ENCODE measurements at regions not wholly inside any gene's neighbourhood (a gene's known extent, or its start where the extent isn't known, plus 50 kb on each side); places are given as distances from the start of the nearest gene placed in this dataset.

DNA sequence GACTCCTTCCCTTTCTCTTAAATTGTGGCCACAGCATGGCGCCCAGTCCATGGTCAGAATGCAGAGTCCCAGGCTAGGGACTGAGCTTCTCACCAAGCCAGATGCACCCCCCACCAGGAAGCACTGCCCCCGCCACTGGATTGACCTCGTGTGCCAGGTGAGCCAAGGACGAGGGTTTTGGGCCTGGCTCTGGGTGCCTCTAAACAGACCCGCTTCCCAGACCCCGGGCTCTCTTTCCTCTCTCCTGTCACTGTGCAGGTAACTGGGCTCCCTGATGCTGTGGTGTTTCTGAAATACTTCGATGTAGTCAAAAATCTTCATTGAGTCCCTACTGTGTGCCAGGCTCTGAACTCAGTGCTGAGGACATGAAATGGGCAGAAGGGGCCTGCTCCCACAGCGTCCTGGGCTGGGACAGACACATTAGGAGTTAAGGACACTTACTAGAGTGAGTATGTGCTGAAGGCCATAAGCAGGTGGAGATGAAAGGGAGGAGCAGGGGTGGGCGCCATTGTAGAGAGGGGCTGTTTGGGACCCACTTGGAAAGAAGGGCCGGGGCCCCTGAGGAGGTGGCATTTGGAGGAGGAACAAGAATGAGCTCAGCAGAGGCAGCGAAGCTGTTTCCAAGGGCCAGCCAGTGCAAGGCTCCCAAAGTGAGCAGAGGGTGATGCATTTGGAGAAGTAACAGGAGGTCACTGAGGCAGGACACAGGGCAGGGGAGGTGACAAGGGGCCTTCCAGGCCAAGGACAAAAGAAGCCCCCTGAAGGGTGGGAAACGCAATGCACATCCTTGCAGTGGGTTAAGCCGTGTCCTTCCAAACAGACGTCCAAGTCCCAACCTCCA, 217.1 kb downstream of the ANKRD60 start:
- no peak for DNase-seq
- ATAC-seq, result no peak
- Mint-ChIP-seq H3K4me3 (no peak overlapping the region), H3K9me3 (ENCODE audit: insufficient read depth) (no peaks in the 10 kb centered on the region), H3K27me3 (ENCODE audit: low read depth) (peaks cover 4% of the 10 kb centered on the region), H3K36me3 (ENCODE audit: low read depth) (no peaks in the 10 kb centered on the region), H3K4me1 (ENCODE audit: low read depth) (peaks cover 10% of the 10 kb centered on the region), H3K27ac (no peak overlapping the region)
- CTCF ChIA-PET, result no interaction called here
- POLR2A ChIA-PET, result no interaction called here

- Mint-ChIP-seq H3K4me1 (ENCODE audit: low read depth) (peaks cover 10% of the 10 kb centered on the region), H3K27ac (no peak overlapping the region), H3K27me3 (ENCODE audit: low read depth) (peaks cover 3% of the 10 kb centered on the region), H3K9me3 (ENCODE audit: insufficient read depth) (no peaks in the 10 kb centered on the region), H3K36me3 (ENCODE audit: low read depth) (no peaks in the 10 kb centered on the region), H3K4me3 (no peak overlapping the region)
- POLR2A ChIA-PET, result no interaction called here
- CTCF ChIA-PET, result no interaction called here
- DNase-seq (no peak), ATAC-seq (no peak)
Observed at GRCh38 chr20:58010666-58011065, 217.8 kb downstream of the ANKRD60 start.

DNA sequence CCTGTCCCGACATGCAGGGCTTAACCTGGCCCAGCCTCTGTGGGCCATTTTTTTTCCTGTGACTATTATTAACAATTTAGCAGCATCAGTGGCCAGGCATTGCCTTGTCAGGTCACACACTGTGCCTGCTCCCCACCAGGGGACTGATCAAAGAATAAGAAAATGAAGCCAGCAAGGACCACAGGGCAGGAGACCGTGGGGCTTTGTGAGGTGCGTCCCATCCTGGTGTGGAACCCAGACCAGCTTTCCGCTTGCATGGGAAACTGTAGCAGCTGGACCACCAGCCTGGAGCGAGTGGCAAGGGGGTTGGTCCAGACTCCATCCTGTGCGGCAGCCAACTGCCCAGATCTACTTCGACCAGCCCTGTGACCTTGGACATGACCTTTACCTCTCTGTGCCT, 218.3 kb downstream of the ANKRD60 start:
- H3K4me1 Mint-ChIP-seq (ENCODE audit: low read depth), result peaks cover 10% of the 10 kb centered on the region
- no peak for ATAC-seq
- CTCF ChIA-PET, result no interaction called here
- no peaks in the 10 kb centered on the region for H3K9me3 Mint-ChIP-seq (ENCODE audit: insufficient read depth)
- no peak overlapping the region for H3K27ac Mint-ChIP-seq
- H3K4me3 Mint-ChIP-seq, result no peak overlapping the region
- POLR2A ChIA-PET, result no interaction called here
- H3K27me3 Mint-ChIP-seq (ENCODE audit: low read depth), result peaks cover 2% of the 10 kb centered on the region
- no peaks in the 10 kb centered on the region for H3K36me3 Mint-ChIP-seq (ENCODE audit: low read depth)
- DNase-seq, result no peak

GRCh38 chr20:58008866-58009265, 219.6 kb downstream of the ANKRD60 start:
- ATAC-seq (no peak), DNase-seq (no peak)
- Mint-ChIP-seq H3K9me3 (ENCODE audit: insufficient read depth) (no peaks in the 10 kb centered on the region), H3K27ac (no peak overlapping the region), H3K36me3 (ENCODE audit: low read depth) (no peaks in the 10 kb centered on the region), H3K4me3 (no peak overlapping the region), H3K4me1 (ENCODE audit: low read depth) (no peaks in the 10 kb centered on the region), H3K27me3 (ENCODE audit: low read depth) (peaks cover 2% of the 10 kb centered on the region)
- ChIA-PET POLR2A (no interaction called here), CTCF (no interaction called here)

DNA sequence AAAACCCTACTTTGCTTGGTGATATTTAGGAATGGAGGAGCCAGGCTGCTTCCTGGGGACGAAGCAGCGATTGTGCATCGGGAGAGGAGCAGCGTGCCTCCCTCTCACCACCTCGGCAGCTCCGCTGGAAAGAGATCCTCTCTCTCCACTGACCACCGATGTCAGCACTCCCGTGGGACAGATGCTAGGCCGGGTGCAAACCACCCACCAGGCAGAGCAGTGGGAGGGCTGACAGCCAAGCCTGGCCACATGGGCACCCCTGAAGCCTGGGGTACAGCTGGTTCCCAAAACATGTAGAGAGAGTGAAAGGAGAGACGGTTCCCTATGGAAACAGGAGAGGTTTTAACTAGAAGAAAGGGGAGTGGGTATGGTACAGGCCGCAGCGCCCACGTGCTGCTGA, 220.0 kb downstream of the ANKRD60 start:
- H3K27ac Mint-ChIP-seq, result no peak overlapping the region
- no peaks in the 10 kb centered on the region for H3K4me1 Mint-ChIP-seq (ENCODE audit: low read depth)
- H3K9me3 Mint-ChIP-seq (ENCODE audit: insufficient read depth), result no peaks in the 10 kb centered on the region
- no peak overlapping the region for H3K4me3 Mint-ChIP-seq
- CTCF ChIA-PET, result no interaction called here
- H3K36me3 Mint-ChIP-seq (ENCODE audit: low read depth), result no peaks in the 10 kb centered on the region
- no peak for DNase-seq
- H3K27me3 Mint-ChIP-seq (ENCODE audit: low read depth), result peaks cover 2% of the 10 kb centered on the region
- POLR2A ChIA-PET, result no interaction called here
- no peak for ATAC-seq

DNA sequence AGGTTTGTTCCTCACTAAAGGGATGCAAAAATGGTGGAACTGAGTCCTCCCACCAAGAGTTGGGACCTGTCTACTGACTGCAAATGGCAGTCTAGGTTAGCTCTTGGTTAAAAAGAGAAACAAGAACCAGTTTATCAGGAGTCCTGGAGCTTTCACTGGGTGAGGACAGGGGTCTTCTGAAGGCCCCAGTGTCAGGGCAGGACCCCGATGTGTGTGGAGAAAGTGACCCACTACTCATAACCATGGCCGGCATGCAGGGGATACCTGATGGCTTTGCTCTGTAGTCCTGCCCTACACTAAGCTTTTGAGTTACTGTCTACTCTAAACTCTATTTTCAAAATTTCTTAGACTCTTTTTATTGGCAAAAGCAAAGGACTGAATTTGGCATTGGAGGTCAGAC, 220.5 kb downstream of the ANKRD60 start:
- peaks cover 2% of the 10 kb centered on the region for H3K27me3 Mint-ChIP-seq (ENCODE audit: low read depth)
- ATAC-seq (no peak), DNase-seq (no peak)
- H3K4me1 Mint-ChIP-seq (ENCODE audit: low read depth), result no peaks in the 10 kb centered on the region
- no peaks in the 10 kb centered on the region for H3K36me3 Mint-ChIP-seq (ENCODE audit: low read depth)
- no peak overlapping the region for H3K27ac Mint-ChIP-seq
- no peak overlapping the region for H3K4me3 Mint-ChIP-seq
- ChIA-PET CTCF (no interaction called here), POLR2A (no interaction called here)
- no peaks in the 10 kb centered on the region for H3K9me3 Mint-ChIP-seq (ENCODE audit: insufficient read depth)

DNA sequence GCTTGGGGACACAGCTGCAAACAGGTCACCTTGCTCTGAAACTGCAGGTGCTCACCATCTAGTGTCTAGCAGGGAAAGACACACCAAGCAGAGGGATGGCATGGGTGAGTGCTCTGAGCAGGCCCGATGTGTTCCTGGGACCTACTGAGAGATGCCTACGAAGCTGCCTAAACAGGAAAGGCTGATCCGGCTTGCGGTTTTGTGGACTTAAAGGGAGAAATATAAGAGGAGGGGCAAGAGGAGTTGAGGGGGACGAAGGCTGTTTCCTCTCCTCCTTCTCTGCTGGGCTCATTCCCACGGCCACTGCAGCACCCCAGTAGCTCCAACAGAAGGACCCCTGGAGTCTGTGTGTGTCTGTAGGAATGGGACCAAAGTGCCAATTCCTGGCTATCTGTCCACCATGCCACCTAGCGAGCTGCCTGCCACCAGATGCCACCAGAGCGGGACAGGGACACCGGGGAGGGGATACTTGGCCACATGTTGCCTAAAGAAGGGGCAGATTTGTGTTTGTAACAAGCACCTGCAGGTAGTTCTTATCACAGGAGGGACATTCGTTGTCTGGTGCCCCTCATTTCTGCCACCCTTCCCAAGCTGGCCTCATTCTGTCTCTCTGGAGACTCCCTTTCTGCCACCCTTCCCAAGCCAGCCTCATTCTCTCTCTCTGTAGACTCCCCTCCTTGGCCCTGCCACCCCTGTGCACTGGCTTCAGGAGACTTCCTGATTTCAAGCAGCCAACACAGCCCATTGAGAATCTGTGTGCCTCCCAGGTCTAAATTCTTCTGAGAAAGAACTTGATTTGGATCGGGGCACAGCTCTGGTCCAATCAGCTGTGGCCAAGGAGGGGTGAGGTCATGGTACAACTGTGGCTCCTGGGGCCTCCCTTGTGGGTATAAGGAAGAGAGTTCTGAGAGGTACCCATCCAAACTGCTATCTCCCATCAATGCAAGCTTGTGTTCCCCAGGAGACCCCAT, 221.8 kb downstream of the ANKRD60 start:
- ChIA-PET CTCF (no interaction called here), POLR2A (no interaction called here)
- ATAC-seq, result no peak
- H3K9me3 Mint-ChIP-seq (ENCODE audit: insufficient read depth), result no peaks in the 10 kb centered on the region
- H3K36me3 Mint-ChIP-seq (ENCODE audit: low read depth), result no peaks in the 10 kb centered on the region
- peaks cover 2% of the 10 kb centered on the region for H3K27me3 Mint-ChIP-seq (ENCODE audit: low read depth)
- no peaks in the 10 kb centered on the region for H3K4me1 Mint-ChIP-seq (ENCODE audit: low read depth)
- no peak overlapping the region for H3K4me3 Mint-ChIP-seq
- DNase-seq, result no peak
- no peak overlapping the region for H3K27ac Mint-ChIP-seq

- no peaks in the 10 kb centered on the region for H3K9me3 Mint-ChIP-seq (ENCODE audit: insufficient read depth)
- no peak overlapping the region for H3K4me3 Mint-ChIP-seq
- H3K27me3 Mint-ChIP-seq (ENCODE audit: low read depth), result peaks cover 2% of the 10 kb centered on the region
- ChIA-PET POLR2A (no interaction called here), CTCF (no interaction called here)
- no peaks in the 10 kb centered on the region for H3K4me1 Mint-ChIP-seq (ENCODE audit: low read depth)
- DNase-seq, result no peak
- H3K36me3 Mint-ChIP-seq (ENCODE audit: low read depth), result no peaks in the 10 kb centered on the region
- no peak for ATAC-seq
- H3K27ac Mint-ChIP-seq, result no peak overlapping the region
Observed at GRCh38 chr20:58005581-58006345, 222.7 kb downstream of the ANKRD60 start.

DNA sequence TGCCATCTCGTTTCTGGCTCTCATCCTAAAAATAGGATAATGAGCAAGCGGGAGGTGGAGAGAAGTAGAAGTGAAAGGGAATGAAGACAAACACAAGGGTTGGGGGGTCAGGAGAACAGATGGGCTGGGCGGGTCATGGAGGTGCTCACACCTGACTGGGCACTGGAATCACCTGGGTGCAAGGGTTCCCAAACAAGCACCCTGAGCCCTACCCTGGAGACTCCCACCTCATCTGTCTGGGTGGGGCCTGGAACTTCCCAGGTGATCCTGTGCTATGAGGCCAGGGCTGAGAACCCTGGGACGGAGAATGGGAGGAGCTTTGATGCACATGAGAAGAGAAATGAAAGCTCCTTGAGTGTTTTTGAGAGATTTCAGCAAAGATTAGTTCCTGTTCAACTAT, 223.6 kb downstream of the ANKRD60 start:
- H3K27me3 Mint-ChIP-seq (ENCODE audit: low read depth), result peaks cover 3% of the 10 kb centered on the region
- no peak for DNase-seq
- ATAC-seq, result no peak
- POLR2A ChIA-PET, result no interaction called here
- no peaks in the 10 kb centered on the region for H3K4me1 Mint-ChIP-seq (ENCODE audit: low read depth)
- CTCF ChIA-PET, result no interaction called here
- no peaks in the 10 kb centered on the region for H3K9me3 Mint-ChIP-seq (ENCODE audit: insufficient read depth)
- no peaks in the 10 kb centered on the region for H3K36me3 Mint-ChIP-seq (ENCODE audit: low read depth)
- no peak overlapping the region for H3K4me3 Mint-ChIP-seq
- no peak overlapping the region for H3K27ac Mint-ChIP-seq

- no peak for ATAC-seq
- no peaks in the 10 kb centered on the region for H3K9me3 Mint-ChIP-seq (ENCODE audit: insufficient read depth)
- no peaks in the 10 kb centered on the region for H3K36me3 Mint-ChIP-seq (ENCODE audit: low read depth)
- no peak overlapping the region for H3K4me3 Mint-ChIP-seq
- no peaks in the 10 kb centered on the region for H3K4me1 Mint-ChIP-seq (ENCODE audit: low read depth)
- DNase-seq, result no peak
- H3K27me3 Mint-ChIP-seq (ENCODE audit: low read depth), result peaks cover 10% of the 10 kb centered on the region
- ChIA-PET POLR2A (no interaction called here), CTCF (interaction anchor here (0.6 kb wide), 1 partner anchor 840 kb away, joined by 3 read pairs; no protein-coding TSS in a partner anchor)
- no peak overlapping the region for H3K27ac Mint-ChIP-seq
Observed at GRCh38 chr20:58004146-58004545, 224.3 kb downstream of the ANKRD60 start.

GRCh38 chr20:58003525-58003924, 224.9 kb downstream of the ANKRD60 start:
- no peak for DNase-seq
- Mint-ChIP-seq H3K27ac (no peak overlapping the region), H3K9me3 (ENCODE audit: insufficient read depth) (no peaks in the 10 kb centered on the region), H3K36me3 (ENCODE audit: low read depth) (no peaks in the 10 kb centered on the region), H3K27me3 (ENCODE audit: low read depth) (peaks cover 9% of the 10 kb centered on the region), H3K4me3 (no peak overlapping the region), H3K4me1 (ENCODE audit: low read depth) (no peaks in the 10 kb centered on the region)
- ChIA-PET CTCF (no interaction called here), POLR2A (no interaction called here)
- no peak for ATAC-seq

- DNase-seq (no peak), ATAC-seq (no peak)
- Mint-ChIP-seq H3K27me3 (ENCODE audit: low read depth) (peaks cover 11% of the 10 kb centered on the region), H3K4me1 (ENCODE audit: low read depth) (no peaks in the 10 kb centered on the region), H3K4me3 (no peak overlapping the region), H3K27ac (no peak overlapping the region), H3K9me3 (ENCODE audit: insufficient read depth) (no peaks in the 10 kb centered on the region), H3K36me3 (ENCODE audit: low read depth) (no peaks in the 10 kb centered on the region)
- ChIA-PET POLR2A (no interaction called here), CTCF (no interaction called here)
Observed at GRCh38 chr20:58002901-58003300, 225.6 kb downstream of the ANKRD60 start.
